ENCODE measurements at regions not wholly inside any gene's neighbourhood (a gene's known extent, or its start where the extent isn't known, plus 50 kb on each side); places are given as distances from the start of the nearest gene placed in this dataset.

DNA sequence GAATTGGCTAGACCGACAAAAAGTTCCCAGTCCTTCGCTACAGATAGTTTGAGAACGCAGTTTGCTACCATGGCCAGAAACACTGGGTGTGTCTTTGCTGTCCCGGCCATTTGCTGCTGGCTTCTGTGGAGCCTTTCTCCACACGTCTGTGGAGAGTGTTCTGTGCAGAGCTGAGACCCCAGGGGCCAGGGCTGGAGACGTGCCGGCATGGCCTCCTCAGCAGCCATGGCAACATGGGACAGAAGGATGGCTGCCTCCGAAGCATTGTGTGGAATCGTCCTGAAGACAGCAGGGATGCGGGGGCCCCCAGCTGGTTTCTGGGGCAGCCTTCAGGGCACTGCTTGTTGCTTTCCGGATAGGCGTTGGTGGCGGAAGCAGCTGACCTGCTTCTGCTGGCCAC lies 142.8 kb downstream of the GADD45G start:
- TF ChIP-seq, protein P1, sequence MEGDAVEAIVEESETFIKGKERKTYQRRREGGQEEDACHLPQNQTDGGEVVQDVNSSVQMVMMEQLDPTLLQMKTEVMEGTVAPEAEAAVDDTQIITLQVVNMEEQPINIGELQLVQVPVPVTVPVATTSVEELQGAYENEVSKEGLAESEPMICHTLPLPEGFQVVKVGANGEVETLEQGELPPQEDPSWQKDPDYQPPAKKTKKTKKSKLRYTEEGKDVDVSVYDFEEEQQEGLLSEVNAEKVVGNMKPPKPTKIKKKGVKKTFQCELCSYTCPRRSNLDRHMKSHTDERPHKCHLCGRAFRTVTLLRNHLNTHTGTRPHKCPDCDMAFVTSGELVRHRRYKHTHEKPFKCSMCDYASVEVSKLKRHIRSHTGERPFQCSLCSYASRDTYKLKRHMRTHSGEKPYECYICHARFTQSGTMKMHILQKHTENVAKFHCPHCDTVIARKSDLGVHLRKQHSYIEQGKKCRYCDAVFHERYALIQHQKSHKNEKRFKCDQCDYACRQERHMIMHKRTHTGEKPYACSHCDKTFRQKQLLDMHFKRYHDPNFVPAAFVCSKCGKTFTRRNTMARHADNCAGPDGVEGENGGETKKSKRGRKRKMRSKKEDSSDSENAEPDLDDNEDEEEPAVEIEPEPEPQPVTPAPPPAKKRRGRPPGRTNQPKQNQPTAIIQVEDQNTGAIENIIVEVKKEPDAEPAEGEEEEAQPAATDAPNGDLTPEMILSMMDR (IDR thresholded peaks at IDR 0.05; ENCODE audit: low read length) = no peak
- no peak for TF ChIP-seq EZH2 (optimal IDR thresholded peaks at IDR 0.05; ENCODE audit: low read depth, low read length)
